ENCODE measurements at regions not wholly inside any gene's neighbourhood (a gene's known extent, or its start where the extent isn't known, plus 50 kb on each side); places are given as distances from the start of the nearest gene placed in this dataset.

- no peak for DNase-seq
These were observed 331.5 kb upstream of the NPVF start for GRCh38 chr7:25559581-25560367.

- DNase-seq, result no peak
These were observed 334.4 kb upstream of the NPVF start for GRCh38 chr7:25562673-25563182.

- DNase-seq, result no peak
These were observed 336.7 kb upstream of the NPVF start for GRCh38 chr7:25565002-25565401.

- DNase-seq, result peak; percentile 57
These were observed 337.7 kb upstream of the NPVF start for GRCh38 chr7:25565949-25566348.

GRCh38 chr7:25567430-25567829 lies 339.1 kb upstream of the NPVF start:
- DNase-seq, result no peak

- no peak for DNase-seq
These were observed 341.5 kb upstream of the NPVF start for GRCh38 chr7:25569765-25570164.

GRCh38 chr7:25572423-25572822 lies 344.1 kb upstream of the NPVF start:
- DNase-seq, result no peak

- DNase-seq, result no peak
These were observed 346.5 kb upstream of the NPVF start for GRCh38 chr7:25574828-25575227.

DNA sequence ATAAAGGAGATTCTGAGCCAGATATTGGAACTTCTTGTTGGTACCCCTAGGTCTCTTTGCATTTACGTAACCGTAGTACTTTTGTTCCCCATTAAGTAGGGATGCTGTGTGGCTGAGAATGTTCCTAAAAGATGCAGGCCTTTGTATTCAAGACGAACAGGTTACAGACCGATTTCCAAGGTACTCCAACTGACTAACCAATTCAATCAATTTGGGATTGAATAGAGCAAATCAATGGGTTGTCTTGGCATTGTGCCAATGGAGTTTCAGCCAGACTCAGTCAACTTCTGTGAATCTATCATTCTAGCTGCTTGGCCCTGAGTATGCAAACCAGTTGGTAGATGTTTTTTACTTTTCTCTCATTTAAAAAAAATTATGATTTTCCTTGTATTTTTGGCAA lies 347.3 kb upstream of the NPVF start:
- no peak for DNase-seq

DNA sequence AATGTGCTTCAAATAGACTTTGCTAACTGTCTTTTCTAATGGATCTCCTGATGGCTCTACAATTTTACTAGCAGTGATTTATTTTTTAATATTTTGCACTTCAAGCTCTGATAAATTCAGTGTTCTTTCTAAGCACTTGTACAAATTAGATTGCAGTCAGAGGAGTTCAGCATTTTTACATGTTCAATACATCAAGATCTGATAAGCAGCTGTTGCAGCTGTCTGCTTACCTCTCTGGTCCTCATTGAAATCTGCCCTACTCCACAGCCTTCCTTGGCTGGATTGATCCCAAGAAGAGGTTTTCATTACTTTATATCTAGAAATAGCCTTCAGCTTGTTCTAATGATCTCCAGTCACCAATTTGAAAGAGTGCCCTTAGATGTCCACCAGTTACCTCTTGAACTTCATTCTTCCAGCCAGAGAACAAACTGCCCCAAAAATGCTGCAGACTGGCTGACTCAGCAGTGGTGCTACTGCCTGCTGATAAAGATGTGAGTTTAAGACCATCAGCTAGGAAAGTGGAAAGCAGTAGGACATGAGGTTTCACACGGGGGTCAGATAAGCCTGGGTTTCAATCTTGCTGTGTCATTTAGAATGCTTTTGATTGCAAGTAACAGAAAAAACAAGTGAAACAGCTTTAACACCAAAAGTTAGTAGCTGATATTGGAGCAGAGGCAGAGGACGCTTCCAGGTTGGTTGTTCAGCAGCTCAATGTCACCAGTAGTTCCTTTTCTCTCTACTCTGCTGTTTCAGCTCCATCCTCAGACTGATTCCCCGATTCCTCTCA lies 350.9 kb upstream of the NPVF start:
- no peak for DNase-seq

DNA sequence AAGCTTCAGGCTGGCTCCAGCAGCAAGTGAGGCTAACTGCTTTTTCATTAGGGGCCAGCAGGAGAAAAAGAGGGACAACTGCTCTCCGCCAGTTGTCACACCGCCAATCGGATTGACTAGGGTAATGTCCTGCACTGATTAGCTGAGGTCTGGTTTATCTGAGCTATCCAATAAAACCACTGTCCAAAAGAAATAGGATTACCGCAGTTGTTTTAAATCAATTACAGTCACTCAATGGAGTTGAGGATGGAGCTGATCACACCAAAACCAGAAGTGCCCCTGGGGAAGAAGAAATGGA lies 351.4 kb upstream of the NPVF start:
- DNase-seq, result no peak

DNA sequence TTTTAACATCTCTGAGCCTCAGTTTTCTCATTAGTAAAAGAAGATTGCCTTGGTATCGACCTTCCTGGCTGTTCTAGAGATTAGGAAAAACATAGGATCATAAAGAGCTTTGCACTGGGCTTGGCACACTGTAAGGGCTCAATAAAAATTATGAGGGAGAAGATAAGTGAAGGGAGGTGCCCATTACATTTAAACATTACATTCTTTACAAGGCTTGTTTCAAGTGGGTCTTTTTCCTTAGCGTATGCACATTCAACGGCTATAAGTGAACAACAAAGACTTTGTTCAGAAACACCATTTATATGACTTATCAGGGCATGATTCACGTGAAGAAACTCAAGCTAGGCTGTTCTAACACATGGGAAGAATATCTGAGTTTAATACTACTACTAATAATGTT lies 351.9 kb upstream of the NPVF start:
- DNase-seq, result no peak

GRCh38 chr7:25583621-25584020 lies 355.3 kb upstream of the NPVF start:
- no peak for DNase-seq

DNA sequence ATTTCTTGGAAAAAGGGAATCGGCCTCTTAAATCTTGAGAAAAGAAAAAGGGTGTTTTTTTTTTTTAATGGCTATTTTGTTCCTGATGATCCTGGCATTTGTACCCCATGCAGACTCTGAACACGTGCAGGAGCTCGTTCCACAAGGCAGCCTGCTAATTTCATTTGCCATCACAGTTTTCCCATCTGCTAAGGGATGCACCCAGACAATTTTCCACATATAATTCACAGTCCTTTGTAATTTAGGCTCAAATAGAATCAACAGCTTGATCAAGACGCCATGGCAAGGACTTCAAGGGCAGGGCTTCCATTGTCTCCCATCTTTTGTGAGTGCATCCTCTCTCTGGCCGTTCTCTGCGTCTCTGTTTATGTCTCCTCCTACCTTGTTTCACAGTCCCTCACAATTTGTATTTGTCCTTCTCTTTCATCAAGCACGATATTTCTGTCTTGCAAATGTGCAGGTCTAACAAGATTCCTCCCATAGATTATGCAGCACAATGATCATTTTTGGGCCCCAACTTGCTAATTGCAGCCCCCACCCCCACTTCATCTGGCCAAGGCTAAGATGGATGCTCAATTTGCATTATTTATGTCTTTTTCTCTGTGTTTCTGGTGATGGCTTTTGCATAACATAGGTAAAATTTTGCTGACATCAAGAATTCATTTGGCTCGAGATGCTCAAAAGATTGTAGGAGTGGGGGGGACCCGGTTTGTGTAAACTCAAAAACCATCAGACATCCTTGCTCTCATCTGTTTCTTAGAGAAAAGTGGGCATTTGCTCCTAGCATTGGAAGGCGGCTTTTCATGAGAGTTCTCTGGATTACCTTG lies 356.0 kb upstream of the NPVF start:
- DNase-seq, result no peak

DNA sequence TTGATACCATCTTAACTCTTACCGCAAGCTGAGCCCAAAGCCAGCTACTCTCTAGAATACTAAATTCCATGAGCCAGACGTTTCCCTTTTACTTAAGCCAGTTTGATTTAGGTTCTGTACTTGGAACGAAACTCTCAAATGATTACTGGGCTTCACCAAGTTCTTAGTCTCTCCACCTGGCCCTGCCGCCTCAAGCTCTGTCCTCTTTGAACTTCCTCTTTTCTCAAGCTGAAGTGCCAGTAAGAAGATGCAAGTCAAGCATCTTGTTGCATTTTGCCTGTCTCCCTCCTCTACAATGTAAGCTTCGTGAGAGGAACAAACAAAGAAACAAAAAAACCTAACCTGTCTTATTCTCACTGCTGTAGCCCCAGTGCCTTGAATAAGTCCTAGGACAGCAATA lies 358.2 kb upstream of the NPVF start:
- no peak for DNase-seq

GRCh38 chr7:25594122-25594521 lies 365.8 kb upstream of the NPVF start:
- DNase-seq, result no peak

DNA sequence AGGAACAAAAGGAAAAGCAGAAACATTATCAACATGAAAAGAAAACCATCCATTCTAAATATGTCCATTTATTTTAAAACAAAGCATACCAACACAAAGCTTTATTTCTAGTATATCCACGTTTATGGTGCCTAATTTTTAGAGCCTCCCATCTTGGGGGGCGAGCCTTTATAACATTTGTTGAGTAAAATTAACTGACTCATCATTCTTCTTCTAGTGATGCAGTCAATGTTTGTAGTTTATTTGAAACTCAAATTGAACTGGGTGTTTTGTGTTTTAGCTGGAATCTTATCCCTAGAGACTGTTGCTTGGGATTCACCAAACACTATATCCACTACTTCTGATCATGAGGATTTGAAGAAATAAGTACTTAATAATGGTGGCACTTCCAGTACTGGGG lies 366.4 kb upstream of the NPVF start:
- no peak for DNase-seq

DNA sequence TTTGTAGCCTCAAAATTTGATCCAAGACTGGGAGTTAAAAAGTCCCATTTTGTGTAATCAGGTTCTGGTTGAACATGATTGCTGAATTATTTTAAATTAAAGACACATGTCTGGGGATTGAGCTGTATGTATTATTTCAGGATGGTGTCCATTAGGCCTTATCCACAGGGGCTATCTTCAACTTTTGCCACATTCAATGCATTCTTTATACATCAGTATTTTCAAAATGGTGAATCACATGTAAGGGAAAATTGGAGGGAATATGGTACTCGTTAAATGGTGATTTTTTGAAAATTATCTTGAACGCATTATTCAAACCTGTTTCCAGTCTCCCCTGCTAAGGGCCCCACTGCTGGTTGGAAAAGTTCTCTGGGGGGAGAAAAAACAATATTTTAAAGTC lies 367.7 kb upstream of the NPVF start:
- no peak for DNase-seq

DNA sequence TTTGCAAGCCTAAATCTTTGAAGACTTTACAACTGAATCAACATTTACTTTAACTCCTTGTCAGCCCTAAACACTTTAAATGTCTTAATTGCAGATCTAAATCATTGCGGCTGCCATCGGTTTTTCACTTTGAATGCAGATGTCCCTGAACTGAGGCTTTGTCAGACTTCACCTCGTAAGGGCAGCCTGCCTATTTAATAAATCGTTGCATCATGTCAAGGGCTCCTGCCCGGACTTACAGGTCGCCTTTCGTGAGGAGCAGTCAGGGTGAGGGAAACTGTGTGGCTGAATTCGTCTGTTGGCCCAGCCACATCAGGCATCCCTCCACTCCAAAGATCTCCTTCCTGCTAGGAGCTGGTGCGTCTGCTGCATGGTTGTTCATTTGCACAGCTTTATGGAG lies 368.2 kb upstream of the NPVF start:
- DNase-seq, result no peak

- no peak for DNase-seq
These were observed 369.7 kb upstream of the NPVF start for GRCh38 chr7:25597946-25598345.

DNA sequence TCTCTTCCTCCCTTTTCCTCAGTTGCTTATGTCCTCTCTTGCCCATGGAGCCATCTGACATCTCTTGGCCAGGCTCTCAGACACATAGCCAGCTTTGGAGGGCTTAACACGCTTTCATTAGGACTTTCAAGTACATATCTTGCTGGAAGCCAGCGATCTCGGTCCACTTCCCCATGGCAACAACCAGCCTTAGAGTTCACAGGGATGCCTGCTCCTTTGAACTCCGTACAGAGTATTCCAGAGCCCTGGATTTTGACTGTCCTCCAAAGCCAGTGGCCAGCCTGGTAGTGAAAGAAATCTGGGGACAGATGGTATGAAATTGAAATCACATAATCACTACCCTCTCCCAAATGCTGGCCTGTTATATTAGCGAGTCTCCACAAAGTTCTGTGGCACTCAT lies 370.5 kb upstream of the NPVF start:
- no peak for DNase-seq

DNA sequence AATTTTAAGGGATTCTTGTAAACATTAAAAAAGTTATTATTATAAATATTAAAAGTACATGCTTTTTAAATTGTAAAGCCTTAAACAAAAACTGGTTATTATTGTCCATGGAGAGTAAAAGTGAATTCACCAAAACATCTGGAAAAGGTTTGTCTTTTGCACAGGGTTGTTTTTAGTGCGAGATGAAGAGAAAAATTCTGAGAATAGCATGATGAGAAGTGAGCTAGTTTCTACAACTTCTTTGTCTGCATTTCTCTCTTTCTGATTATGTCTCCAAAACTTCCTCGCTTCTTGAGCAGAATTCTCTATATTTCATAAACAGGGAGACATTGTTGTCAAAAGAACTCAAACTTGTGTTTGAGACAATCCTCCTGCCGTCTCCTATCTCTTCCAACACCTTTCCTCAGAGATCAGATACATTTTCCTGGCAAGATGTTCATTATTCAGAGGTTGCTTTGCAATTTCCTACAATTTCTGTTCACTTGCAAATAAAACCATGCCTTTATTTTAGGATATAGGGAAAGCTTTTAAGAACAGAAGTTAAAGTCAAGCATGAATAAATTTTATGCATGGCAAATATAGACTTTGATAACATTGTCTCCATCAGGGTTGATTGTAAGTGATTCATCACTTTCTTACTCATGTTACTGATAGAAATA lies 372.1 kb upstream of the NPVF start:
- DNase-seq, result no peak

Data from central memory CD4-positive, alpha-beta T cell (primary cell).